Adrenal gland (tissue), 9 donors: ENCODE measurements at regions not wholly inside any gene's neighbourhood (a gene's known extent, or its start where the extent isn't known, plus 50 kb on each side); places are given as distances from the start of the nearest gene placed in this dataset.

Experiments
- DNase-seq, 7 donors: peaks; one replicate each; pipeline ENCODE4 v3.0.0-alpha.2; 2019 to 2020
- H3K27ac ChIP-seq, 5 donors: fragments of 200-600 bp; sonication (generic) in 4 of 5; 1 replicate in 3 of 5; 2 replicates in 2 of 5; pipeline versions ENCODE4 v1.5.1 to v1.8.0; 2016 to 2020; ENCODE audit warnings: mild to moderate bottlenecking in 1 of 5
- H3K27me3 ChIP-seq: fragments of 200-600 bp; 2 replicates; pipeline ENCODE4 v1.8.0; 2021
- H3K36me3 ChIP-seq, 2 donors: fragments of 200-600 bp; replicated peaks in 1 of 2; 1 replicate in 1 of 2; 2 replicates in 1 of 2; pipeline versions ENCODE4 v1.5.1 to v1.8.0; 2018 to 2022
- H3K4me1 ChIP-seq, 2 donors: fragments of 200-600 bp; replicated peaks in 1 of 2; 1 replicate in 1 of 2; 2 replicates in 1 of 2; pipeline versions ENCODE4 v1.5.1 to v1.8.0; 2018 to 2021
- H3K4me3 ChIP-seq, 4 donors: fragments of 200-600 bp; sonication (generic) in 3 of 4; one replicate each; pipeline ENCODE4 v1.5.1; 2016 to 2018
- H3K9me3 ChIP-seq, 3 donors: fragments of 200-600 bp; sonication (generic) in 1 of 3; replicated peaks in 1 of 3; 1 replicate in 2 of 3; 2 replicates in 1 of 3; pipeline versions ENCODE4 v1.5.1 to v1.8.0; 2016 to 2021
- CTCF ChIP-seq, 6 experiments: fragments of 450-650 bp in 4 of 6; fragments of 200-600 bp in 2 of 6; sonication (generic) in 1 of 6; IDR thresholded peaks; 1 replicate in 5 of 6; 2 replicates in 1 of 6; pipeline versions ENCODE4 v1.5.1 to v1.8.0; 2016 to 2021; ENCODE audit warnings: antibody characterized with exemption in 6 of 6, mild to moderate bottlenecking in 2 of 6, moderate library complexity in 1 of 6
- POLR2A ChIP-seq, 2 donors: fragments of 450-650 bp; IDR thresholded peaks; one replicate each; pipeline ENCODE4 v1.6.1; 2017; ENCODE audit warnings: antibody characterized with exemption in 2 of 2, mild to moderate bottlenecking in 2 of 2, moderate library complexity in 1 of 2
- WGBS, 4 donors: extraction: QIAGEN DNeasy Blood & Tissue Kit in 2 of 4; methylation state at CpG; one replicate each; pipeline versions ENCODE4 v1.1.5 to v1.1.7; 2013 to 2017; 5-methylcytosine and 5-hydroxymethylcytosine counted together
- intact Hi-C, 2 donors: fragments of 100-400 bp; cut with DNase I; formaldehyde crosslinking; loops; one replicate each; pipeline versions ENCODE4 v1.14.1 to v1.15.0; 2022 to 2023
- donor health status: healthy with polysubstance abuse.
- donor health status: Bipolar disorder and iron deficiency.
- donor health status: DM: yes; HTN: yes; CAD: no.
- donor health status: DM: no; HTN: no; CAD: no.
- donor health status: DM: no; HTN: no; CAD: no.

DNA sequence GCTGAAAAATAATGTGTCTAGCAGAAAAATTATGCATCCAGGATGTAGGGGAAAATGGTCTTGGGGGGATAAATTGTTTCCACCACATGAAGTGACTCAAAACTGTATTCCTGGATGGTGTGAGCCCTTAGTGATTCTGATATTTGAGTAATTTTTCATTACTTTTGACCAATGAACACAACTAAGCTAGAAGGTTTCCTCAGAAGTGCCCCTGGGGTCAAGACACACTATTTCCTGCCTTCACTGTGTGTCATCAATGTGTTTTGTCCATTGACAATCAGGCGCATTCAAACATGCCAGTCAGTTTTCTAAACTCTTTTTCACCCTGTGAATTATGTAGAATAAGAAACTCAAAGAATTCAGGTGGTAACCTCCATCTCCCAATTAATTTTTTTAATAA, 130.5 kb upstream of the REG3G start:
- DNase-seq = no peak
- intact Hi-C loops = no loop called here
- no peak for TF ChIP-seq POLR2A (IDR thresholded peaks at IDR 0.05)
- no peak for TF ChIP-seq CTCF (IDR thresholded peaks at IDR 0.05)
- Histone ChIP-seq H3K9me3 (no peaks in the 10 kb centered on the region), H3K4me3 (no peak overlapping the region), H3K36me3 (no peaks in the 10 kb centered on the region), H3K27ac (no peak overlapping the region), H3K4me1 (no peaks in the 10 kb centered on the region), H3K27me3 (no peaks in the 10 kb centered on the region)
- 82 to 95% (median 88%) methylated on average over 1 of the region's 1 CpG for WGBS, 4 donors

- Histone ChIP-seq H3K4me3 (no peak overlapping the region), H3K36me3 (no peaks in the 10 kb centered on the region), H3K27ac (no peak overlapping the region), H3K4me1 (no peaks in the 10 kb centered on the region), H3K9me3 (no peaks in the 10 kb centered on the region), H3K27me3 (no peaks in the 10 kb centered on the region)
- intact Hi-C loops = no loop called here
- DNase-seq = no peak
- WGBS, 4 donors = 75 to 82% (median 78%) methylated on average over 3 of the region's 3 CpGs
- no peak for TF ChIP-seq CTCF (IDR thresholded peaks at IDR 0.05)
- TF ChIP-seq POLR2A (IDR thresholded peaks at IDR 0.05) = no peak
These were observed 129.0 kb upstream of the REG3G start for GRCh38 chr2:78896536-78896935.

DNA sequence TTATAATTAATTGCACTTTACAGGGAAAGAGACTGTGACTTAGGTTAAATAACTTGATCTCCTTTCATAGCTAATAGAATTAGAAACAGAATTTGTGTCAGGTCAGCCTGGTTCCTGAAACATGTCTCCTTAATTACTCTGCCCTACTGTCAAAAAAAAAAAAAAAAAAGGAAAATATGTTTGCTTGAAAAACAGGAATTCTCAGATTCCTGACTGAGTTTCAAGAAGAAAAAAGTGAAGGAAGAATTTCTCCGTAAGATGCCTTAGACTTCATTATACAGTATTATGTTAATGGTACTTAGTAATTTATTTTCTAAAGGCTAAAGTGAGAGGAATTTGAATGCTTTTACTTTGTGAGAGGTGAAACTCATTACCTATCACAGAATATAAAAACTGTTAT, 118.4 kb upstream of the REG3G start:
- H3K9me3 ChIP-seq = no peaks in the 10 kb centered on the region
- H3K27ac ChIP-seq = no peak overlapping the region
- H3K36me3 ChIP-seq = no peaks in the 10 kb centered on the region
- no peak overlapping the region for H3K4me3 ChIP-seq
- intact Hi-C loops = no loop called here
- H3K4me1 ChIP-seq = no peaks in the 10 kb centered on the region
- H3K27me3 ChIP-seq = no peaks in the 10 kb centered on the region
- 88 to 92% (median 91%) methylated on average over 1 of the region's 1 CpG for WGBS, 4 donors
- no peak for DNase-seq
- no peak for TF ChIP-seq POLR2A (IDR thresholded peaks at IDR 0.05)
- TF ChIP-seq CTCF (IDR thresholded peaks at IDR 0.05) = no peak

DNA sequence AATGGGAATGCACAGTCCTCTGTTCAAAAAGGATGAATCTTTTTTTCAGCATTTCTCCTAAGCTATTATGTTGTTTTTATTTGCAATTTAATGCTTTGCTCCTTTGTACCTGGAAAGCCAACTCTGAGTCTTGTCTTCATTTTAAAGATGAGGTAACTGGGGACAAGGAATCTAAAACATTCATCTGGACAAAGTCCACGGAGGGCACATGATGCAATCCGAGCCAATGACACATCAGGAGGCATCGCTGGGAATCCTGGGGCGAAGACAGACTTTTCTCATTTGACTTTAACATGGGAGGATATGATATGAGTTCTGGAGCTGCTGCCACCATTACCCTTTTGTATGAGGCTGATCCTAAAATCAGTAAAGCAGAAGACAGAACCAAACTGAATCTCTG, 116.5 kb upstream of the REG3G start:
- TF ChIP-seq CTCF (IDR thresholded peaks at IDR 0.05) (no peak), POLR2A (IDR thresholded peaks at IDR 0.05) (no peak)
- no peaks in the 10 kb centered on the region for H3K4me1 ChIP-seq
- intact Hi-C loops = no loop called here
- no peak overlapping the region for H3K27ac ChIP-seq
- no peaks in the 10 kb centered on the region for H3K36me3 ChIP-seq
- 91 to 95% (median 93%) methylated on average over 4 of the region's 4 CpGs for WGBS, 4 donors
- H3K9me3 ChIP-seq = no peaks in the 10 kb centered on the region
- no peak overlapping the region for H3K4me3 ChIP-seq
- no peaks in the 10 kb centered on the region for H3K27me3 ChIP-seq
- no peak for DNase-seq
